ENCODE measurements at regions not wholly inside any gene's neighbourhood (a gene's known extent, or its start where the extent isn't known, plus 50 kb on each side); places are given as distances from the start of the nearest gene placed in this dataset.

DNA sequence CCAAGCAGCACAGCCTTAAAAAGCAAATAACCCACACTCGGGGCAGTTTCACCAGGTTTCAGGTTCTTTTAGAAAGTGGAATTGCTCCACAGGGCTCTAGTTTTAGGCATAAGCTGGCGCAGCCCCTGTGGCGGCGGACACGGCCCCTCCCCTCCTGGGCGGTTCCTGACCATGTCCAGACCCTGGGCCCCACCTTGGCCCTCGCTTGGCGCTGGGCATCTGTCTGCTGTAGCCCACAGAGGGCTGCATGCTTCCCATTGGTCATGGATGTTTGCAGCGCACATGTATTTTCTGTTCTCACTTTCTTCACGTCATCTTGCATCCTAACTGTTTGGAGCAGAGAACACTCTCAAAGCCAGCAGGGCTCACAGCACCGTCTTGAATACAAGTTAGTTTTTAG, 244.3 kb downstream of the BRD1 start:
- DNase-seq: no peak

DNA sequence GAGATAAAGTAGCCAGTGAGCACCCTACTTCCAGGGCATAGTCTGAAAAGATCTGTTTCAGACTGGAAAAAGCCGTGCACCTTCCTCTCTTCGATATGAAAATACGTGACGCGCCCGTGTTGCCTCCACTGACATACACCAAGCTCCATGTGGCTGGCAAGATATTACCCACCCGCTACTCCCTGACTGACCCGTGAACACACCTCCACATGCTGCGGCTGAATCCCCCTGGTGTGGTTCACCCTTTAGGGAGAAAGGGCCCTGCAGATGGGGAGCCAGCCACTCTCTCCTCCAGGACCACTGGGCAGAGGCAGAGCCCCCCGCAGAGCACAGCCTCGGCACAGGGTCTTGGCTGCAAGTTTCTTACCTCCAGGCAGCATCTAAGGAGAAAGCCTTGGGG, 245.0 kb downstream of the BRD1 start:
- no peak for DNase-seq

- DNase-seq: no peak
Measured at GRCh38 chr22:49582181-49582580, 245.5 kb downstream of the BRD1 start.

- no peak for DNase-seq
Measured at GRCh38 chr22:49580024-49580423, 247.6 kb downstream of the BRD1 start.

DNA sequence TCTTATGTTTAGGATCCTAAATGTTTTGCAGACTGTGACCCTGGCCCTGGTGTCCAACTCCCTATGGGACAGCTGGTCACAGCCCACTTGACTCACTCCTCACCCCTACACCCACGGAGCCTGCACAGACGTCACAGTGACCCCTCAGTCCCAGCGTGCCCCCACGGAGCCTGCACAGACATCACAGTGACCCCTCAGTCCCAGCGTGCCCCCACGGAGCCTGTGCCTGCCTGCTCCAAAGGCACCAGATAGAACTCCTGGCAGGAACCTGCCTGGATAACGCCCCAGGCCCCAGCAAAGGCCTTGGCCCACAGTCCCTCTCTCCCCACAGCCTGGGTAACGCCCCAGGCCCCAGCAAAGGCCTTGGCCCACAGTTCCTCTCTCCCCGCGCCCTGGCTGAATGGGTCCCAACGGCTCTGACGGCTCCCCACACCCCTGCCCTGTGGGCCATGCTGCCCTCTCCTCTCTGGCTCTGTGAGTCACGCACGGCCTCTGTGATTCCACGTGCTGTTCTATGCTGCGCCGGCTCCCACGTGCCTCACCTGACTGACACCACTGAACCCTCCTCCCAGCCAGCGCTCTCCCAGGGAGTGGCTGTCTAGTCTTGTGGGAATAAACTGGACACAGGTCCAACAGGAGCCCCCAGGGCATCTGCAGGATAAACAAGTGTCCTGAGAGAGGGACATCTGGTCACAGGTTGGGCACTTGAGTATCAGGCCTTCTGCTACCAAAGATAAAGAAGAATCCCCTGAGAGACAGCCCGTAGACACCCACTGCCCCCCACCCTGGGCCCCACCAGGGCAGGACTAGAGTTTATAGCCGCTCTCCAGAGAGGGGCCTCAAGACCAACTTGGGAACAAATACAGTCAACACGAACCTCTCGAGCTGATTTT, 250.3 kb downstream of the BRD1 start:
- DNase-seq: no peak

- DNase-seq: no peak
Measured at GRCh38 chr22:49576241-49577141, 251.2 kb downstream of the BRD1 start.

- no peak for DNase-seq
Measured at GRCh38 chr22:49575703-49576081, 252.0 kb downstream of the BRD1 start.

DNA sequence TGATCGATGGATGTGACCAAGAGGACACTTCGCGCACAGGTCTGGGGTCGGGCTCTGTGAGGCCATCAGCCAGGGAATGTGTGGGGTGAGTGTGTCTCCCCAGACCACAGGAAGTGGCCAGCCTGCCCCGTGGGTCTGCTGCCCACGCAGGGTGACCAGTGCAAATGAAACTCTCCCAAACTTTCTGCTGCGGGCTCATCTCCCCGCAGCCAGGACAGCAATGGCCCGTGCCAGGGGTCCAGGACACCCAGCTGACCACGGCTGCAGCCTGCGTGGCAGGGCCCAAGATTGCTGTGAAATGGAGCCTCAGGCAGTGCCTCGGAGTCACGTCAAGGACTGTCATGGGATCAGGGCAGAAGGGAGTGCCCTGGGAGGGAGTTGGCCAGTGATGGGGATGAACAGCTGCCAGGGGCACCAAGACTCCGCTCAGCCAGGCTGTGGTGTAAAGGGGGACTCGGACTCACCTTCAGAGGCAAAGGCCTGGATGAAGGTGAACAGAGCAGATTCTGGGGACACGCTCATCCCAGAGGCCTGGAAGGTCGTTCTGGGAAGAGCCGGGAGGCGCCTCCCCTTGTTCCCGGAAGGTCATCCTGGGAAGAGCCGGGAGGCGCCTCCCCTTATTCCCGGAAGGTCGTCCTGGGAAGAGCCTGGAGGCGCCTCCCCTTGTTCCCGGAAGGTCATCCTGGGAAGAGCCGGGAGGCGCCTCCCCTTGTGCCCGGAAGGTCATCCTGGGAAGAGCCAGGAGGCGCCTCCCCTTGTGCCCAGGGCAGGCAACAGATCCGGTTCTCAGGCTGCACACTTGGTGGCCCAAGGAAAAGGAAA, 252.6 kb downstream of the BRD1 start:
- DNase-seq: no peak

GRCh38 chr22:49574205-49574880, 253.3 kb downstream of the BRD1 start:
- no peak for DNase-seq

DNA sequence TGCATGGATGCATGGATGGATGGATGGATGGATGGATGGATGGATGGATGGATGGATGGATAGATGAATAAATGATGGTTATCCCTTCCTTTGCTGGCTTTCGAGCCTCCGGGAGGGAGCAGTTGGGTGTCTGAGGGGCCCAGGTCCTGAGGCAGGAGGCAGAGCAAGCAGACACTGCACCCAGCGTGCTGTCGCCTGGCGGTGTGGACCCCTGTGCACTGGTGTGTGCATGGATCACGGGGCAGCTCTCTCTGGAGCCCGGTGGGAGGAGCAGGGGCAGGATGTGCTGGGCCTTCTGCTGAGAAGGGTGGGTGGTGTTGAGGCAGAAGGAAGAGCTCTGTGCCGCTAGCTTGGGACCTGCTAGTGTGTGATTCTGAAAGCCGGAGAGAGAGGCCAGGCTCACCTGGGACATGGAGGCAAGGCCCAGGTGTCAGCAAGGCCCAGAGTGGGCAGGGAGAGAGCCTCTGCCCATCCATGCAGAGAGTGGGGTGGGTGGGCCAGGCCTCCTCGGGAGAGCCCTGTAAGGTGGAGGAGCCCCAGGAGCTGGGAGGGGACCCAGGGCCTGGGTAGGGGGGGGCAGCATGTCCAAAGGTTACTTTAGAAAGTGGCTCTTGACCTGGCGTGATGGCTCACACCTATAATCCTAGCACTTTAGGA, 254.4 kb downstream of the BRD1 start:
- DNase-seq: no peak

- no peak for DNase-seq
Measured at GRCh38 chr22:49571326-49571725, 256.3 kb downstream of the BRD1 start.

DNA sequence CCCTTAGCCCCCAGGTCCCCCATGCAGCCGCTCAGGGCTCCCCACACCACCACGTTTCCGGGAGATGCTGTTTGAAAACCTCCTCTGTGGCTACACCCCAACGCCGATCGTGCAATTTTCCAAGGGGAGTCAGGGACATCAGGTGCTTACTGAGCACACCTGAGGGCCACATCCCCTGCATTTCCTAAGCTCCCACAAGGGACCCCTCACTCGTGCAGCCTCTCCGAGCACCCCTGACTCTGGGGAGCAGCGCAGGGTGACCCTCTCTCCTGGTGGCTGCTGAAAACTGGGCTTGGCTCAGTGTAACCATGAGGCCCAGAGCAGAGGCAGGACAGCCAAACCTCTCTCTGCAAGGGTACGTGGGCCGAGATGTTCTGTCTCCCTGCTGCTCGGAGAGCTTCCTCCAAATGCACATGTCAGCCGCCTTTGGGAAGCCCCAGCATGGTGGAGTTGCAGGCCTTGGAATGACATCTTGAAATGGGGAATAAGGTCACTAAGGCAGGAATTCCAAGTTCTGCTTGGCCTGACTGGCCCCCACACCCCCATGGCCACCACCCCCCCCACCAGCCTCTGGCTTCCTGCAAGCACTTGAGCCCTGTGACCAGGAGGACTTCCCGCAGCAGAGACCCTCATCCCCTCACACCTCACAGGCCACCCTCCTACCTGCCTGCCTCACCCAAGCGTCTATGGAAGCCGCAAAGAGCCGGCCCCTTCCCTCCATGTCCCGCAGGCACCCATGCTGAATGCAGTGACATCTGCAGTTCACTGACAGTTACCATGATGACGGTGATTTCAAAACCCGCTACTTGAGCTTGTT, 257.4 kb downstream of the BRD1 start:
- no peak for DNase-seq

DNA sequence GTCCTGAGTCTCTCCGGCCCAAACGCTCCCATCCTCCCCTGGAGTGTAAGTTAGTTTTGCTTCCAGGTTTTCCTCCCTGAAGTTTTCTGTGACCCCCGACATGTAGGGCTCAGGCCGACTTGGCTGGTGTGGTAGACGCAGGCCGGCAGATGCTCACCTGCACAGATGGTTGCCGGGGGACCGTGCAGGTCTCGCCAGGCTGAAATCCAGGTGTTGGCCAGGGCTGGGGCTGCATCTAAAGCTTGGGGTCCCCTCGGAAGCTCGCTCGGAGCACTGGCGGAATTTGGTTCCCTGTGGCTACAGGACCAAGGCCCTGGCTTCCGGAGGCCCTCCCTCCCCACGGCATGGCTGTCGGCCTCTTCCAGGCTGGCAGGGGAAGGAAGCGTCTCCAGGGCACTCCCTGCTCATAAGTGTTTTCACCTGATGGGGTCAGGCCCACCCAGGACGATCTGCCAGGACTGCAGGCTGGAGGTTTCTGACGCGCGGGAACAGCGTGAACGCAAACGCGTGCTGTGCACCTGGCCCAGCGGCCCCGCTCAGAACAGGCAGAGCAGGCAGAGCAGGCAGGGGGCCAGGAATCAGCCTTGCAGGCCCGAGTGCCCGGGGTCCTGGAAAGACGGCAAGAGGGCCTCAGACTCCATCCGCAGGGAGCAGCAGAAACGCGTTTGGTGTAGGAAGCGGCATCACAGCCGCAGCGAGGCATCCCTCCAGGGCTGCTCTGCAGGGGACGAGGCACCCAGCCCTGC, 258.2 kb downstream of the BRD1 start:
- no peak for DNase-seq

DNA sequence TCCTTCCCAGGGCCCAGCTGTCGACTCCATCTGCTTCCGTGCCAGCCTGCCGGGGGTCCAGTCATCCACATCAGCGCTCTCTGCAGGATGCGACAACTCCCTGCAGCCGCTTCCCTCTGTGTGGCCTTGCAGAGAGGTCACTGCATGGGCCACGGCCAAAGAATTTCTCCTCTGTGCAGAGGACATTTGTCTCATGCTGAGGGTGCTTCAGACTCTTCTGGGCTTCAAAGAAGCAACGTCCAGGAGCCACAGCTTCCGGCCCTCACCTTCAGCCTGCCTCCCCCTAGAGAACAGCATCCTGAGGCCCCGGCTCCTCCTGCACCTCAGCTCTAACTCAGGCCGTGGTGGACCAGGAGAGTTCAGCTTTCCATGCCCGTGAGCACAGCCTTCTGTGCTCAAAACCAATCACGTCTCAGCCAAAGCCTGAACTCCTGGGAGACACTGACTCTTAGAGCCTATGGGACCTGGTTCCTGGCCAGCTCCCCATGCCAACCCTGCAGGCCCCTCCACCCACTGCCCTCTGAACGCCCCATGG, 258.9 kb downstream of the BRD1 start:
- DNase-seq: no peak

DNA sequence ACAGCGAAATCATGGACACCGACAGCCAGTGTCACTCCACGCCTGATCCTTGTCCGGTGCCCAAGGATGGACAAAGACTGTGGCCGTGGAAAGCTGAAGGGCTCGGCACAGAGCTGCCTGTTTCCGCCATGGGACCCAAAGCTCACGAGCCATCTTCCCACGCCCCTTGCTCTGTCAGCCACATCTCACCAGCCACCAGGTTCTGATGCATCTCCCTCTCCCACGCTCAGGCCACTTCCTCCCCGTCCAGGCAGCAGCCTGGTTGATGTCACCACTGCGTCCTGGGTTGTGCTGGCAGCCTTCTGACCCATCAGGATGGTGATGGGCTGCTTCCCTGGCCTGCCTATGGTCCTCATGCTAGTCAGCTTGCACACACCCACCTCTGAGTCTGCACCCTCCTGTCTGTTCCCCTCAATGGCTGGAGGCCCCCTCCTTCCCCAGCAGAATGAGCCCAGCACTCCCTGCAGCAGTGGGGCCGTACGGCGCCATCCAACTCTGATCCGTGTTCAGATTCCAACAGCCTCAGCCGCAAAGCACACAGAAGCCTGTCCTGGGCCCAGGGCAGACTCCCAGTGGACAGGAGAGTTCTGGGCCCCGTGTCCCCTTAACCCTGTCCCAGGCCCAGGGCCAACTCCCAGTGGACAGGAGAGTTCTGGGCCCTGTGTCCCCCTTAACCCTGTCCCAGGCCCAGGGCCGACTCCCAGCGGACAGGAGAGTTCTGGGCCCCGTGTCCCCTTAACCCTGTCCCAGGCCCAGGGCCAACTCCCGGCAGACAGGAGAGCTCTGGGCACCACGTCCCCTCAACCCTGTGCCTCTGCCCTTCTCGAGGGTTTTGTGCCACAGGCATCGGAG, 259.5 kb downstream of the BRD1 start:
- no peak for DNase-seq

- no peak for DNase-seq
Measured at GRCh38 chr22:49566693-49567092, 261.0 kb downstream of the BRD1 start.

DNA sequence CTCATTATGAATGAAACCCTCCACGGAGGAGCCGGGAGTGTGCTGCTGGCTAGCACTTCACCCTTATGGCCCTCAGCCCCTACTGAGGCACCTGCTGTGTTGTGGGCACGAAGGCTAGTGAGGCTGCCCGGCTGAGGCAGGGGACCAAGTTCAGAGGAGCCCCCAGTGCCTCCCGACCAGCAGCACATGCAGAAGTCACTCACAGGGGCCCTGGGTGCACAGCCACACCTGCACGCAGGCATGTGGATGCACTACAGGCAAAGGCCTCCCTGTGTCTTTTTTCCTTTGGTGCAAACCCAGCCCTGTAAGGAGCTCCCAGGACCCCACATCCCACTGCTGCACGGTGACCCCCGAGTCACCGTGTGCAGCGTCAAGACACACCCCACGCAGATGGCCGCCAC, 261.5 kb downstream of the BRD1 start:
- no peak for DNase-seq

GRCh38 chr22:49565516-49565855, 262.2 kb downstream of the BRD1 start:
- no peak for DNase-seq

All from stimulated activated CD4-positive, alpha-beta T cell treated with anti-CD3 and anti-CD28 coated beads, Interleukin-12 subunit alpha, Interleukin-12 subunit beta, amount 100 ng/mL, for 4 hours (primary cell).